ENCODE measurements at regions not wholly inside any gene's neighbourhood (a gene's known extent, or its start where the extent isn't known, plus 50 kb on each side); places are given as distances from the start of the nearest gene placed in this dataset.

DNA sequence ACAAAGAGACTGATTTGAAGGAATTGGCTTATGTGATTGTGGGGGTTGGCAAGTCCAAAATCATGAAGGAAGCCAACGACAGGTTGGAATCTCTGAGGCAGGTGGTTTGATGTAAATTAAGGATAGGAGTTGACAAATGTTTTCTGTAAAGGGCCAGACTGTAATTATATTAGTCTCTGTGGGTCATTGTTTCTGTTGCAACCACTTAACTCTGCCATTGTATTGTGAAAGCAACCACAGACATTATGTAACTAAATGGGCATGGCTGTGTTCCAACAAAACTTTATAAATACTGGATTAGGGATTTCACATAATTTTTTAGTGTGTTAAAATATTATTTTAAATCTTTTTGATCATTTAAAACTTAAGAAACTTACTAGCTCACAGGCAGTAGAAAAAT lies 199.2 kb upstream of the MYLIP start:
- Mint-ChIP-seq H3K9me3 (peaks cover 36 to 45% of the 10 kb centered on the region in 2 experiments), H3K4me1 (peaks cover 2% of the 10 kb centered on the region in 2 experiments; a peak in 3 of 4 replicates), H3K27ac (no peak overlapping the region), H3K36me3 (ENCODE audit: insufficient read depth in 1 of 3, low read depth in 3 of 3) (peaks cover 34 to 46% (median 41%) of the 10 kb centered on the region in 3 experiments), H3K4me3 (no peak overlapping the region), H3K27me3 (ENCODE audit: low read depth) (no peaks in the 10 kb centered on the region)
- Histone ChIP-seq H3K27me3 (ENCODE audit: insufficient read depth, low read length) (no peaks in the 10 kb centered on the region), H3K23ac (ENCODE audit: insufficient read length, low read depth, low read length) (no peak overlapping the region), H4K5ac (ENCODE audit: insufficient read length, low read depth, low read length) (no peak overlapping the region), H3K79me2 (ENCODE audit: insufficient read depth, low read length) (no peaks in the 10 kb centered on the region), H2BK5ac (ENCODE audit: insufficient read length, low read length) (no peak overlapping the region), H3T11ph (ENCODE audit: low read length) (no peak overlapping the region), H2AFZ (ENCODE audit: low read length) (no peak overlapping the region), H2BK15ac (ENCODE audit: low read depth, low read length) (no peak overlapping the region), H3K9ac (ENCODE audit: extremely low read depth, insufficient read length, low read length) (no peak overlapping the region), H4K20me1 (ENCODE audit: control insufficient read depth, insufficient read depth, insufficient read length) (no peaks in the 10 kb centered on the region), H3K79me1 (ENCODE audit: insufficient read depth, low read depth, low read length, poor library complexity, severe bottlenecking) (no peaks in the 10 kb centered on the region), H2AK5ac (ENCODE audit: insufficient read length, low read length) (no peak overlapping the region), H3K4ac (ENCODE audit: low read depth, low read length) (no peak overlapping the region), H3K4me2 (ENCODE audit: insufficient read depth, insufficient read length, low read length) (no peak overlapping the region), H3K9me3 (ENCODE audit: control insufficient read depth, low read depth, low read length) (peaks cover 6% of the 10 kb centered on the region), H3K27ac (ENCODE audit: insufficient read length, low read depth, low read length) (no peak overlapping the region), H2BK12ac (ENCODE audit: insufficient read length, low read depth, low read length) (no peak overlapping the region), H3K23me2 (ENCODE audit: insufficient read length, low read depth, low read length, poor library complexity, severe bottlenecking) (no peaks in the 10 kb centered on the region), H3K56ac (ENCODE audit: insufficient read length, low read depth, low read length) (no peak overlapping the region), H3K4me1 (ENCODE audit: insufficient read depth, low read length) (no peaks in the 10 kb centered on the region), H3K14ac (ENCODE audit: insufficient read depth, low read length) (no peak overlapping the region), H3K18ac (ENCODE audit: insufficient read length, low read depth, low read length) (no peak overlapping the region), H4K91ac (ENCODE audit: insufficient read length, low read depth, low read length) (no peak overlapping the region), H2BK120ac (ENCODE audit: low read depth, low read length, poor library complexity, severe bottlenecking) (no peak overlapping the region), H4K8ac (replicated peaks; ENCODE audit: insufficient read length, low read depth, low read length) (no peak overlapping the region), H2BK20ac (ENCODE audit: low read depth, low read length, poor library complexity, severe bottlenecking) (no peak overlapping the region)
- no peak for DNase-seq
- no peak for TF ChIP-seq CTCF (conservative IDR thresholded peaks at IDR 0.05)
- WGBS (ENCODE audit: extremely low coverage, insufficient read length, low lambda C conversion rate): no CpG with 5 or more reads among the region's 1 CpG
